ENCODE measurements at regions not wholly inside any gene's neighbourhood (a gene's known extent, or its start where the extent isn't known, plus 50 kb on each side); places are given as distances from the start of the nearest gene placed in this dataset.

DNA sequence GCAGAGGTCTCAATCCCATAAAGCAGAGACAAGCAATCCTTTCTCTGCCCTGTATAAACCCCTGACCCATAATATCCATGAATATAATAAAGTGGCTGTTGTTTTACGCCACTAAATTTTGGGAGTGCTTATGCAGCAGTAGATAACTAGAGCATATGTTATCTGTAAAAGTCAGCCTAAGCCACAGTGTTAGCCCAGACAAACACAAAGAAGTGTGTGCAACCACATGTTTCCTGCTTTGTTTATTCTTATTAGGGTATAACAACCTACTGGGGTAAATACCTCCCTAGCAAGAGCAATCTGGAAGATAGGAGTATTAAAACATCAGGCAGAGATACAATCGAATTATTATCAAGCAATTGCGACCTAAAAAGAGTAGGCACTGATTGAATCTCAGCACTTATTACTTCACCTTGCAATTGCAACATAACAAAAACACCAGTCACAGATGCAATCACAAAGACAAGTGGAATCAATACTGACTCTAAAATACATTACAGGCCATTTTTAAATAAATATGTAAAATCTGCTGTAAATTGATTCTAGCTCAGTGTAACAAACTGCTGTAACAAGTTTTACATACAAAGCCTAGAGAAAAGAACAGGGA lies 94.6 kb upstream of the UBE2E2 start:
- Histone ChIP-seq H3K27ac (no peak overlapping the region), H3K36me3 (no peaks in the 10 kb centered on the region), H3K4me1 (ENCODE audit: control insufficient read depth in 1 of 2, low read depth in 2 of 2) (peaks cover 0 to 11% of the 10 kb centered on the region in 2 donors), H3K27me3 (replicated peaks; ENCODE audit: insufficient read depth) (no peaks in the 10 kb centered on the region), H3K9me3 (no peaks in the 10 kb centered on the region), H3K4me3 (no peak overlapping the region)
- ATAC-seq (ENCODE audit: insufficient number of reproducible peaks, low FRiP score, low read depth) (no peak), DNase-seq (ENCODE audit: low spot score) (no peak)
- TF ChIP-seq, protein P1, sequence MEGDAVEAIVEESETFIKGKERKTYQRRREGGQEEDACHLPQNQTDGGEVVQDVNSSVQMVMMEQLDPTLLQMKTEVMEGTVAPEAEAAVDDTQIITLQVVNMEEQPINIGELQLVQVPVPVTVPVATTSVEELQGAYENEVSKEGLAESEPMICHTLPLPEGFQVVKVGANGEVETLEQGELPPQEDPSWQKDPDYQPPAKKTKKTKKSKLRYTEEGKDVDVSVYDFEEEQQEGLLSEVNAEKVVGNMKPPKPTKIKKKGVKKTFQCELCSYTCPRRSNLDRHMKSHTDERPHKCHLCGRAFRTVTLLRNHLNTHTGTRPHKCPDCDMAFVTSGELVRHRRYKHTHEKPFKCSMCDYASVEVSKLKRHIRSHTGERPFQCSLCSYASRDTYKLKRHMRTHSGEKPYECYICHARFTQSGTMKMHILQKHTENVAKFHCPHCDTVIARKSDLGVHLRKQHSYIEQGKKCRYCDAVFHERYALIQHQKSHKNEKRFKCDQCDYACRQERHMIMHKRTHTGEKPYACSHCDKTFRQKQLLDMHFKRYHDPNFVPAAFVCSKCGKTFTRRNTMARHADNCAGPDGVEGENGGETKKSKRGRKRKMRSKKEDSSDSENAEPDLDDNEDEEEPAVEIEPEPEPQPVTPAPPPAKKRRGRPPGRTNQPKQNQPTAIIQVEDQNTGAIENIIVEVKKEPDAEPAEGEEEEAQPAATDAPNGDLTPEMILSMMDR (IDR thresholded peaks at IDR 0.05) = no peak

DNA sequence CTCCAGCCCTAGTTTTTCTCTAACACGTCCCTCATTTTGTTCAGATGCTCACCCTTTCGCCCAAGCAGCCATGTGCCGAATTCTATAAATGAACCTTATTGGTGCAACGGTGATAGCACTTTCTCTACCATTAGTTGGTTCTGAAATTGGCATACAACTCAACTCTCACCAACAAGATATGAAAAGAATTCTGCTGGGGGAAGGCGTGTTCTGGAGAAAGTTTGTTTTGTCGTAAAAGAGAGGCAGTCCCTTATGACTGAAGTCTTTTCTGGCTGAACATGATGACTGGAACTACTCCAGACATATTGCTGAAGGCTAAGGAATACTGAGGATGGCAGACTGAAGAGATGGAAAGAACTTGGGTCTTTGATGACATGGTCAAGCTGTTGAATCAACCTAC lies 91.8 kb upstream of the UBE2E2 start:
- DNase-seq (ENCODE audit: low spot score) (no peak), ATAC-seq (ENCODE audit: insufficient number of reproducible peaks, low FRiP score, low read depth) (peak; percentile 24)
- Histone ChIP-seq H3K4me3 (no peak overlapping the region), H3K4me1 (ENCODE audit: control insufficient read depth in 1 of 2, low read depth in 2 of 2) (peaks cover 8 to 37% of the 10 kb centered on the region in 2 donors), H3K27ac (no peak overlapping the region), H3K36me3 (no peaks in the 10 kb centered on the region), H3K27me3 (replicated peaks; ENCODE audit: insufficient read depth) (no peaks in the 10 kb centered on the region), H3K9me3 (no peaks in the 10 kb centered on the region)
- TF ChIP-seq, protein P1 (IDR thresholded peaks at IDR 0.05) = no peak

- Histone ChIP-seq H3K4me3 (no peak overlapping the region), H3K27ac (no peak overlapping the region), H3K4me1 (ENCODE audit: control insufficient read depth in 1 of 2, low read depth in 2 of 2) (peaks cover 10 to 39% of the 10 kb centered on the region in 2 donors), H3K36me3 (no peaks in the 10 kb centered on the region), H3K9me3 (no peaks in the 10 kb centered on the region), H3K27me3 (replicated peaks; ENCODE audit: insufficient read depth) (no peaks in the 10 kb centered on the region)
- DNase-seq (ENCODE audit: low spot score) (no peak), ATAC-seq (ENCODE audit: insufficient number of reproducible peaks, low FRiP score, low read depth) (no peak)
- TF ChIP-seq, protein P1 (IDR thresholded peaks at IDR 0.05) = no peak
Measured at GRCh38 chr3:23111797-23112196, 91.3 kb upstream of the UBE2E2 start.

- TF ChIP-seq, protein P1 (IDR thresholded peaks at IDR 0.05) = no peak
- H3K4me1 ChIP-seq (ENCODE audit: control insufficient read depth in 1 of 2, low read depth in 2 of 2) = peaks cover 10 to 44% of the 10 kb centered on the region in 2 donors
- H3K36me3 ChIP-seq = no peaks in the 10 kb centered on the region
- H3K9me3 ChIP-seq = no peaks in the 10 kb centered on the region
- H3K27ac ChIP-seq = no peak overlapping the region
- DNase-seq (ENCODE audit: low spot score) = no peak
- no peaks in the 10 kb centered on the region for H3K27me3 ChIP-seq (replicated peaks; ENCODE audit: insufficient read depth)
- H3K4me3 ChIP-seq = no peak overlapping the region
- no peak for ATAC-seq (ENCODE audit: insufficient number of reproducible peaks, low FRiP score, low read depth)
Measured at GRCh38 chr3:23112491-23112890, 90.6 kb upstream of the UBE2E2 start.

GRCh38 chr3:23113455-23114171 lies 89.5 kb upstream of the UBE2E2 start:
- no peak for DNase-seq (ENCODE audit: low spot score)
- Histone ChIP-seq H3K36me3 (no peaks in the 10 kb centered on the region), H3K4me1 (ENCODE audit: control insufficient read depth in 1 of 2, low read depth in 2 of 2) (peaks cover 10 to 44% of the 10 kb centered on the region in 2 donors), H3K27me3 (replicated peaks; ENCODE audit: insufficient read depth) (no peaks in the 10 kb centered on the region), H3K27ac (no peak overlapping the region), H3K4me3 (peak overlapping the region; percentile 62), H3K9me3 (no peaks in the 10 kb centered on the region)
- ATAC-seq (ENCODE audit: insufficient number of reproducible peaks, low FRiP score, low read depth) = no peak
- TF ChIP-seq, protein P1 (IDR thresholded peaks at IDR 0.05) = no peak

All from thoracic aorta (tissue), 2 donors.